K562 (cell line): ENCODE measurements at regions not wholly inside any gene's neighbourhood (a gene's known extent, or its start where the extent isn't known, plus 50 kb on each side); places are given as distances from the start of the nearest gene placed in this dataset.

Experiments used
- ATAC-seq: fragments of 200-7000 bp; cut with Tn5 transposase; 3 replicates; pipeline ENCODE4 v1.9.1; 2020; ENCODE audit warnings: moderate library complexity
- BruUV-seq: library from RNA; stranded (reverse); fragments of 400-500 nt; replicated peaks from 2 replicates; lab custom pipeline; 2021; lab: Mats Ljungman, UMichigan
- CTCF ChIA-PET: fragments of 300-600 bp; formaldehyde crosslinking; extraction: SDS; loops from one replicate; lab custom pipeline; 2021; ENCODE audit warnings: low intra/inter-chr PET ratio; lab: Yijun Ruan, JAX
- POLR2A ChIA-PET: fragments of 300-600, 350-650 bp; sonication (Branson Sonifier 250); formaldehyde crosslinking; extraction: SDS; loops from one replicate; lab custom pipeline; 2021; ENCODE audit warnings: antibody characterized with exemption, inconsistent platforms; lab: Yijun Ruan, JAX
- DNase-seq, 4 experiments: peaks; one replicate each; pipeline versions ENCODE4 v3.0.0 to v3.0.0-alpha.2; 2011 to 2018; ENCODE audit warnings: low spot score in 3 of 4, mixed read lengths in 3 of 4; ENCODE audit errors: extremely low read depth in 1 of 4
- FAIRE-seq: peaks from 2 replicates; lab custom pipeline; 2011; peaks lifted over from hg19 to GRCh38; lab: Jason Lieb, UNC
- H2AFZ ChIP-seq: 2 replicates; pipeline ENCODE4 v1.6.0; 2011; ENCODE audit warnings: low read depth, low read length, control low read depth, inconsistent platforms
- H3K27ac ChIP-seq: fragments of 200-600 bp; 3 replicates; pipeline ENCODE4 v1.8.0; 2011; ENCODE audit warnings: low read depth, mild to moderate bottlenecking, control low read depth, inconsistent platforms, low read length, moderate library complexity, mixed read lengths; ENCODE audit errors: extremely low read depth
- H3K27me3 ChIP-seq, 2 experiments: fragments of 300-600 bp in 1 of 2; 2 replicates in 1 of 2; 3 replicates in 1 of 2; pipeline versions ENCODE4 v1.6.0 to v1.8.0; 2011; ENCODE audit warnings: inconsistent platforms in 2 of 2, low read length in 2 of 2, mild to moderate bottlenecking in 1 of 2, mixed read lengths in 1 of 2, moderate library complexity in 1 of 2; ENCODE audit not compliant: control insufficient read depth in 2 of 2, insufficient read depth in 2 of 2
- H3K36me3 ChIP-seq: fragments of 300-600 bp; 3 replicates; pipeline ENCODE4 v1.8.0; 2011; ENCODE audit warnings: mild to moderate bottlenecking, low read length, inconsistent platforms; ENCODE audit not compliant: control insufficient read depth, insufficient read depth
- H3K4me1 ChIP-seq, 2 experiments: fragments of 200-600 bp in 1 of 2; replicated peaks in 1 of 2; 2 replicates in 1 of 2; 3 replicates in 1 of 2; pipeline versions ENCODE4 v1.5.1 to v1.8.0; 2011; ENCODE audit warnings: inconsistent platforms in 2 of 2, low read length in 2 of 2, mild to moderate bottlenecking in 1 of 2, mixed read lengths in 1 of 2, moderate library complexity in 1 of 2; ENCODE audit not compliant: control insufficient read depth in 2 of 2, insufficient read depth in 2 of 2
- H3K4me2 ChIP-seq: 2 replicates; pipeline ENCODE4 v1.6.1; 2011; ENCODE audit warnings: low read length, control low read depth, inconsistent platforms, mixed read lengths; ENCODE audit not compliant: insufficient read depth
- H3K4me3 ChIP-seq: fragments of 200-600 bp; sonication (generic), shearing (Covaris generic); 2 replicates; pipeline ENCODE4 v1.5.1; 2016; ENCODE audit warnings: control low read depth, inconsistent platforms
- H3K79me2 ChIP-seq: fragments of 200-600 bp; 3 replicates; pipeline ENCODE4 v1.8.0; 2011; ENCODE audit warnings: low read length, inconsistent platforms; ENCODE audit not compliant: control insufficient read depth, insufficient read depth
- H3K9ac ChIP-seq, 2 experiments: 2 replicates each; pipeline versions ENCODE4 v1.6.0 to v1.6.1; 2011; ENCODE audit warnings: low read depth in 2 of 2, low read length in 2 of 2, control low read depth in 1 of 2, inconsistent platforms in 1 of 2, mild to moderate bottlenecking in 1 of 2, mixed read lengths in 1 of 2; ENCODE audit not compliant: insufficient read depth in 1 of 2
- H3K9me1 ChIP-seq: one replicate; pipeline ENCODE4 v1.6.0; 2011; ENCODE audit warnings: inconsistent platforms, mild to moderate bottlenecking, low read length, moderate library complexity; ENCODE audit not compliant: control insufficient read depth, insufficient read depth
- H3K9me3 ChIP-seq: replicated peaks from 2 replicates; pipeline ENCODE4 v1.5.1; 2011; ENCODE audit warnings: low read depth, low read length, inconsistent platforms; ENCODE audit not compliant: control insufficient read depth, insufficient read depth
- H4K20me1 ChIP-seq: replicated peaks from 2 replicates; pipeline ENCODE4 v1.6.1; 2011; ENCODE audit warnings: low read length, inconsistent platforms, mixed read lengths; ENCODE audit not compliant: control insufficient read depth, insufficient read depth
- BRD9 ChIP-seq: fragments of 450-650 bp; IDR thresholded peaks from 2 replicates; pipeline ENCODE4 v1.6.1; 2018; ENCODE audit warnings: low read depth; ENCODE audit not compliant: partially characterized antibody
- FOXK2 ChIP-seq, 2 experiments: fragments of 450-650 bp; IDR thresholded peaks in 1 of 2; conservative IDR thresholded peaks in 1 of 2; 2 replicates each; pipeline ENCODE4 v1.6.1; 2016; ENCODE audit warnings: low read depth in 2 of 2, mild to moderate bottlenecking in 1 of 2
- NBN ChIP-seq: fragments of 450-650 bp; IDR thresholded peaks from 2 replicates; pipeline ENCODE4 v1.6.1; 2016; ENCODE audit warnings: low read depth, mild to moderate bottlenecking
- WGBS: fragments of 100-300 bp; shearing (Covaris generic); methylation state at CpG from one replicate; pipeline ENCODE4 v1.1.6; 2016; ENCODE audit warnings: low coverage, mixed read lengths; ENCODE audit not compliant: insufficient coverage; ENCODE audit errors: missing lambda C conversion rate; 5-methylcytosine and 5-hydroxymethylcytosine counted together
- in situ Hi-C: fragments of 300-500 bp; cut with MboI; formaldehyde crosslinking; loops from 4 replicates; pipeline ENCODE4 v1.15.0; 2018; ENCODE audit warnings: inconsistent platforms, mixed read lengths
- intact Hi-C: fragments of 100-400 bp; cut with micrococcal nuclease; formaldehyde crosslinking; loops from 2 replicates; pipeline ENCODE4 v1.14.2; 2022
- TF ChIP-seq, protein P1 (sequence below), 2 experiments: fragments of 450-650 bp in 1 of 2; sonication (generic) in 1 of 2; formaldehyde crosslinking in 1 of 2; IDR thresholded peaks; 2 replicates each; pipeline versions ENCODE4 v1.7.1 to v1.9.0; 2016 to 2022; ENCODE audit warnings: inconsistent platforms in 1 of 2, mild to moderate bottlenecking in 1 of 2, missing genetic modification reagents in 1 of 2
- TF ChIP-seq, protein P2 (sequence below), 2 experiments: fragments of 200-800 bp in 1 of 2; sonication (Bioruptor generic) in 1 of 2; sonication (generic) in 1 of 2; formaldehyde crosslinking in 1 of 2; IDR thresholded peaks in 1 of 2; conservative IDR thresholded peaks in 1 of 2; 2 replicates each; pipeline versions ENCODE4 v1.5.0 to v1.6.1; 2016 to 2020; ENCODE audit warnings: missing compliant biosample characterization in 1 of 2, missing genetic modification characterization in 1 of 2, missing genetic modification reagents in 1 of 2
- TF ChIP-seq, protein P3 (sequence below): fragments of 250-450 bp; sonication (Bioruptor Pico); IDR thresholded peaks from 2 replicates; pipeline ENCODE4 v1.8.0; 2022; ENCODE audit warnings: moderate library complexity, mild to moderate bottlenecking, inconsistent platforms

DNA sequence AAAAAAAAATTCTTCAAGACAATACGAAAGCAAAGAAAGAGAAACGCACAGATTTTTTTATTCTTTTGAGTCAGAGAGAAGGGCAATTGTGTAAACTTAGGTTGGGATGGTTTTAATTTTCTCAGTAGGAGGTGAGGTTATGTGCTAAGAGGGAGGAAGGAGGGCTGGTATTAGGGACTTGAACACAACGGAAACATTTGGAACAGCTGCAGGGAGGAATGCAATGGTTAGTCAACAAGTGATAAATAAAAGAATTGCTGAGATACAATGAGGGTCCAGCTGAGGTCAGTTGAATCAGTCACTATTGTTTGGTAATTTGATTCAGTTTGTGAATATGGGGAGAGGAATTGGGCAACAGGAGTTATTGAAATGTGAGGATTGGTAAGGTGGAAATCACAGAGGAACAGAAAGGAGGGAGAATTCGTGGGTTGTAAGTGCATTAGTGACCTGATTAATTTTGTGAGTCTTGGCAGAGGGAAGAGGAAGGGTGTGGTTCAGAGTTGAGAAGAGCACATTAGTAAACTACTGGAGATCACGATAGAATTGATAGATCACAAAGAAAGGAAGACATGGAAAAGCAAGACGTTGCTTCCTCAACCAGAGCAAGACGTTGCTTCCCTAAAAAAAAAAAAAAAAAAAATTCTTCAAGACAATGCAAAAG lies 499.5 kb upstream of the SPRY2 start:
- Histone ChIP-seq H3K36me3 (no peaks in the 10 kb centered on the region), H2AFZ (no peak overlapping the region), H3K79me2 (no peaks in the 10 kb centered on the region), H3K9me1 (no peaks in the 10 kb centered on the region), H3K4me3 (no peak overlapping the region), H3K4me1 (no peaks in the 10 kb centered on the region), H3K27ac (no peak overlapping the region), H3K9ac (no peak overlapping the region), H3K9me3 (no peaks in the 10 kb centered on the region; the same call in 1 of the 2 replicates), H4K20me1 (no peaks in the 10 kb centered on the region), H3K27me3 (no peaks in the 10 kb centered on the region), H3K4me2 (no peak overlapping the region)
- POLR2A ChIA-PET, result no interaction called here
- CTCF ChIA-PET, result no interaction called here
- ATAC-seq (no peak), DNase-seq (no peak), FAIRE-seq (no peak)
- under 1% methylated on average over 7 of the region's 7 CpGs for WGBS
- no TSS peak for BruUV-seq
- in situ Hi-C loops (no loop called here), intact Hi-C loops (no loop called here)
- TF ChIP-seq BRD9 (no peak), NBN (no peak), FOXK2 (conservative IDR thresholded peaks at IDR 0.05 in 1 of 2, IDR thresholded peaks at IDR 0.05 in 1 of 2; ENCODE audit: low read depth in 2 of 2) (0 out of 4 replicates have a peak, but pooled peaks of 1 of the 2 experiments have one; percentile 8)
- TF ChIP-seq, protein P1, sequence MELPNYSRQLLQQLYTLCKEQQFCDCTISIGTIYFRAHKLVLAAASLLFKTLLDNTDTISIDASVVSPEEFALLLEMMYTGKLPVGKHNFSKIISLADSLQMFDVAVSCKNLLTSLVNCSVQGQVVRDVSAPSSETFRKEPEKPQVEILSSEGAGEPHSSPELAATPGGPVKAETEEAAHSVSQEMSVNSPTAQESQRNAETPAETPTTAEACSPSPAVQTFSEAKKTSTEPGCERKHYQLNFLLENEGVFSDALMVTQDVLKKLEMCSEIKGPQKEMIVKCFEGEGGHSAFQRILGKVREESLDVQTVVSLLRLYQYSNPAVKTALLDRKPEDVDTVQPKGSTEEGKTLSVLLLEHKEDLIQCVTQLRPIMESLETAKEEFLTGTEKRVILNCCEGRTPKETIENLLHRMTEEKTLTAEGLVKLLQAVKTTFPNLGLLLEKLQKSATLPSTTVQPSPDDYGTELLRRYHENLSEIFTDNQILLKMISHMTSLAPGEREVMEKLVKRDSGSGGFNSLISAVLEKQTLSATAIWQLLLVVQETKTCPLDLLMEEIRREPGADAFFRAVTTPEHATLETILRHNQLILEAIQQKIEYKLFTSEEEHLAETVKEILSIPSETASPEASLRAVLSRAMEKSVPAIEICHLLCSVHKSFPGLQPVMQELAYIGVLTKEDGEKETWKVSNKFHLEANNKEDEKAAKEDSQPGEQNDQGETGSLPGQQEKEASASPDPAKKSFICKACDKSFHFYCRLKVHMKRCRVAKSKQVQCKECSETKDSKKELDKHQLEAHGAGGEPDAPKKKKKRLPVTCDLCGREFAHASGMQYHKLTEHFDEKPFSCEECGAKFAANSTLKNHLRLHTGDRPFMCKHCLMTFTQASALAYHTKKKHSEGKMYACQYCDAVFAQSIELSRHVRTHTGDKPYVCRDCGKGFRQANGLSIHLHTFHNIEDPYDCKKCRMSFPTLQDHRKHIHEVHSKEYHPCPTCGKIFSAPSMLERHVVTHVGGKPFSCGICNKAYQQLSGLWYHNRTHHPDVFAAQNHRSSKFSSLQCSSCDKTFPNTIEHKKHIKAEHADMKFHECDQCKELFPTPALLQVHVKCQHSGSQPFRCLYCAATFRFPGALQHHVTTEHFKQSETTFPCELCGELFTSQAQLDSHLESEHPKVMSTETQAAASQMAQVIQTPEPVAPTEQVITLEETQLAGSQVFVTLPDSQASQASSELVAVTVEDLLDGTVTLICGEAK (IDR thresholded peaks at IDR 0.05), result no peak
- TF ChIP-seq, protein P1 (CRISPR knock-in tag; IDR thresholded peaks at IDR 0.05), result 0 out of 2 replicates have a peak, but pooled peaks have one; percentile 25
- TF ChIP-seq, protein P2, sequence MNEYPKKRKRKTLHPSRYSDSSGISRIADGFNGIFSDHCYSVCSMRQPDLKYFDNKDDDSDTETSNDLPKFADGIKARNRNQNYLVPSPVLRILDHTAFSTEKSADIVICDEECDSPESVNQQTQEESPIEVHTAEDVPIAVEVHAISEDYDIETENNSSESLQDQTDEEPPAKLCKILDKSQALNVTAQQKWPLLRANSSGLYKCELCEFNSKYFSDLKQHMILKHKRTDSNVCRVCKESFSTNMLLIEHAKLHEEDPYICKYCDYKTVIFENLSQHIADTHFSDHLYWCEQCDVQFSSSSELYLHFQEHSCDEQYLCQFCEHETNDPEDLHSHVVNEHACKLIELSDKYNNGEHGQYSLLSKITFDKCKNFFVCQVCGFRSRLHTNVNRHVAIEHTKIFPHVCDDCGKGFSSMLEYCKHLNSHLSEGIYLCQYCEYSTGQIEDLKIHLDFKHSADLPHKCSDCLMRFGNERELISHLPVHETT (CRISPR knock-in tag; conservative IDR thresholded peaks at IDR 0.05 in 1 of 2, IDR thresholded peaks at IDR 0.05 in 1 of 2), result no peak
- TF ChIP-seq, protein P3, sequence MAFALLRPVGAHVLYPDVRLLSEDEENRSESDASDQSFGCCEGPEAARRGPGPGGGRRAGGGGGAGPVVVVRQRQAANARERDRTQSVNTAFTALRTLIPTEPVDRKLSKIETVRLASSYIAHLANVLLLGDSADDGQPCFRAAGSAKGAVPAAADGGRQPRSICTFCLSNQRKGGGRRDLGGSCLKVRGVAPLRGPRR (CRISPR knock-in tag), result no peak
